ENCODE measurements at regions not wholly inside any gene's neighbourhood (a gene's known extent, or its start where the extent isn't known, plus 50 kb on each side); places are given as distances from the start of the nearest gene placed in this dataset.

DNA sequence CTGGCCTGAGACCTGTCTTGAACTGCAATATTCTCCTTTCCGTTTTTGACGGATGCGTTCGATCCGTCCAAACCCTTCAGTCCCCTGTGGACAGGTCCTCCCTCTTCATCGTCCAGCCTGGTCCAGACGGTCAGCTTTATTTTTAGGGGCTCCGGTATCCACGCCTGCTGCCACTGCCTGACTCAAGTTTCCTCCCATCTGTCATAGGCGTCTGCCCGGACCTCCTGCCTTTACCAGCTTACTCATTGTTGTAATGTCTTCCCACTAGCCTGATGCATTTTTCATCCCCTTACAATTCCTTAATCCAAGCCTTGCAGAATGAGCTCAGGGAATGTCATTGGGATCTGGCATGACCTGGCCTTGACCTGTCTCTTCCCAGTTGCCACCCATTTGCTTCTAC is 145.8 kb downstream of the TENT4A start (continued):
- no peak for TF ChIP-seq SP4 (IDR thresholded peaks at IDR 0.05; ENCODE audit: low read length)

Measured in H1 (cell line).